NCI-H2171 treated with DMSO at 0.1 percent for 48 hours (cell line): ENCODE measurements at regions not wholly inside any gene's neighbourhood (a gene's known extent, or its start where the extent isn't known, plus 50 kb on each side); places are given as distances from the start of the nearest gene placed in this dataset.
"Not testable (repeated sequence)": the region's sequence is repeated elsewhere in the genome, so short reads cannot be mapped to it uniquely, and the experiment has no call there.

Experiments
- DNase-seq: peaks from one replicate; lab custom pipeline; 2025; lab: John Stamatoyannopoulos, UW

- no peak for DNase-seq
Observed at GRCh38 chrX:114087543-114087942, 496.3 kb upstream of the HTR2C start.

- DNase-seq, result no peak
Observed at GRCh38 chrX:114077773-114078172, 506.1 kb upstream of the HTR2C start.

- DNase-seq, result no peak
Observed at GRCh38 chrX:114075073-114075673, 508.7 kb upstream of the HTR2C start.

- no peak for DNase-seq
Observed at GRCh38 chrX:114073926-114074325, 510.0 kb upstream of the HTR2C start.

GRCh38 chrX:114071412-114071811 lies 512.5 kb upstream of the HTR2C start:
- DNase-seq, result no peak

- DNase-seq, result no peak
Observed at GRCh38 chrX:114065577-114066223, 518.2 kb upstream of the HTR2C start.

- DNase-seq, result no peak
Observed at GRCh38 chrX:114061226-114061625, 522.7 kb upstream of the HTR2C start.

GRCh38 chrX:114058988-114059418 lies 524.9 kb upstream of the HTR2C start:
- DNase-seq, result no peak

GRCh38 chrX:114057422-114057821 lies 526.5 kb upstream of the HTR2C start:
- DNase-seq, result not testable (repeated sequence)

- DNase-seq, result no peak
Observed at GRCh38 chrX:114051667-114052315, 532.1 kb upstream of the HTR2C start.

GRCh38 chrX:114050075-114050796 lies 533.6 kb upstream of the HTR2C start:
- DNase-seq, result no peak

- DNase-seq, result no peak
Observed at GRCh38 chrX:114049063-114049462, 534.8 kb upstream of the HTR2C start.

- no peak for DNase-seq
Observed at GRCh38 chrX:114047558-114047957, 536.3 kb upstream of the HTR2C start.

GRCh38 chrX:114046695-114047279 lies 537.1 kb upstream of the HTR2C start:
- DNase-seq, result no peak

GRCh38 chrX:114041470-114041869 lies 542.4 kb upstream of the HTR2C start:
- not testable (repeated sequence) for DNase-seq

- DNase-seq, result not testable (repeated sequence)
Observed at GRCh38 chrX:114040661-114041269, 543.1 kb upstream of the HTR2C start.

GRCh38 chrX:114040111-114040510 lies 543.8 kb upstream of the HTR2C start:
- DNase-seq, result not testable (repeated sequence)

- no peak for DNase-seq
Observed at GRCh38 chrX:114038358-114038757, 545.5 kb upstream of the HTR2C start.

- no peak for DNase-seq
Observed at GRCh38 chrX:114037515-114037914, 546.4 kb upstream of the HTR2C start.

- no peak for DNase-seq
Observed at GRCh38 chrX:114028907-114029662, 554.8 kb upstream of the HTR2C start.

GRCh38 chrX:114017086-114017485 lies 566.8 kb upstream of the HTR2C start:
- no peak for DNase-seq
